NCI-H2029 (cell line): ENCODE measurements at regions not wholly inside any gene's neighbourhood (a gene's known extent, or its start where the extent isn't known, plus 50 kb on each side); places are given as distances from the start of the nearest gene placed in this dataset.
"Not testable (repeated sequence)": the region's sequence is repeated elsewhere in the genome, so short reads cannot be mapped to it uniquely, and the experiment has no call there.

ENCODE experiments used
- DNase-seq: peaks from one replicate; lab custom pipeline; 2025; lab: John Stamatoyannopoulos, UW

DNA sequence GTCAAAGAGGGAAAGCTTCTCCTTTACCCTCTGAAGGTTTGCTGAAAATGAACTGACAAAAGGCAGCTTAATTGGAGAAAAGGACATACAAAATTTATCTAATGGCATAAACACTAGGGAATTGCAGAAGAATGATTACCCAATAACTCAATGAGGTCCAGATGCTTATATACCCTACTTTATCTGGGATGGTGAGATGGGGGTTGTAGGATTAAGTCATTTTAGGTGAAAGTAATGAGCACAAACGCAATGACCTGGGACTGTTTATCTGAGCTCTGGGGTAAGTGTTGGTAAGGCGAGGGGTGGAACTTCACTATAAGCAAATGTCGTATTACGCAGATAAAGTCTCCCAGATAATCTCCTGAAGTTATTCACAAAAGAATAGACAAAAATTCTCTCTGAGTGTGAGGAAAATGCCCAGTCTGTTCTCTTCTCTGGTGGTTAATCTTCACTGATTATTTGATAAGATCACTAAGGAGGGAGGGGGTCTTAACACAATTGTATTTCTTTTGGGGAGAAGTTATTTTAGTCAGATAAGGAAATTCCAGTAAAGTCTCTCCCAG, 1067.8 kb downstream of the DNAJB9 start:
- no peak for DNase-seq

DNA sequence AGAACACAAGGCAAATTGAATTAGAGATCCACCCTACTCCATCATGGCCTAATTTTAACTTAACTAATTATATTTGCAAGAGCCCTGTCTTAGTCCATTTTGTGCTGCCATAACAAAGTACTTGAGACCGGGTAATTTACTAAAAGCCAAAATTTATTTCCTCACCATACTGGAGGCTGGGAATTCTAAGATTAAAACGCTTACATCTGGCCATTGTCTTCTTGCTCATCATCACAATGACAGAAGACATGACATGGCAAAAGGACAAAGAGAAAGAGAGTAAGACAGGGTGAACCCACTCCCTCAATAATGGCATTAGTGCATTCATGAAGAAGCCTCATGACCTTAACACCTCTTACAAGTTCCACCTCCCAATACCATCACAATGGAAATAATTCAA, 1068.6 kb downstream of the DNAJB9 start:
- no peak for DNase-seq

- no peak for DNase-seq
Observed at GRCh38 chr7:109639561-109639960, 1069.9 kb downstream of the DNAJB9 start.

DNA sequence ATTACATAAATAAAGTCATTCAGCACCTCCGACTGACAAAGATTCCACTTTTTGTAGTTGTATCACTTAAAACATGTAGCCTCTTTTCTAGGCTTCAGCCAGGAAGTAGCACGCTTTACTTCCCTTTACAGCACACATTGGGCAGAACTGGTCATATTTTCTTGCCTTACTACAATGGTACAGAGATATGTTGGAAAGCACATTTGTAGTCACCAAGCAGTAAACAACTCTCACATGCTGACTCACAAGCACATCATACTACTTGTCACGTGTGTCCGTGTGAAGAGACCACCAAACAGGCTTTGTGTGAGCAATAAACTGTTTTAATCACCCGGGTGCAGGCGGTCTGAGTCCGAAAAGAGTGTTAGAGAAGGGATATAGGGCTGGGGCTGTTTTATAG, 1071.8 kb downstream of the DNAJB9 start:
- no peak for DNase-seq

DNA sequence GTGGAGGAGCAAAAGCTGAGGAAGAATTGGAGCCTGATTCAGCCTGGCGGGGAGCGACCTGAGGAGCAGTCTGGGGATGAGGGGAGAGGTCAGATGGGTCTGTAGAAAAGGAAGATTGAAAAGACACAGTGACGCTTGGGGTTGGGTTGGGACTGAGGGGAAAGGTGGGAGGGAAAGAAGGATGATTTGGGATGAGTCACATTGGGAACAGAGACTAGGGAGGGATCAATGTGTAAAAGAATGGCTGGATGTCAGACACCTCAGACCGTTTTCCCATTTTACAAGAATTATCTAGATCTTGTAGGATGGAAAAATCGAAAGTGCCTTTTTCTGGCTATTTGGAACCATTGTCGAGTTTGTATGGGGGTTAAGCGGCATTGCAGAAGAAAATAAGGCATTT, 1076.5 kb downstream of the DNAJB9 start:
- DNase-seq, result no peak

- DNase-seq, result not testable (repeated sequence)
Observed at GRCh38 chr7:109646594-109646993, 1076.9 kb downstream of the DNAJB9 start.

GRCh38 chr7:109647263-109647662, 1077.6 kb downstream of the DNAJB9 start:
- DNase-seq, result not testable (repeated sequence)

DNA sequence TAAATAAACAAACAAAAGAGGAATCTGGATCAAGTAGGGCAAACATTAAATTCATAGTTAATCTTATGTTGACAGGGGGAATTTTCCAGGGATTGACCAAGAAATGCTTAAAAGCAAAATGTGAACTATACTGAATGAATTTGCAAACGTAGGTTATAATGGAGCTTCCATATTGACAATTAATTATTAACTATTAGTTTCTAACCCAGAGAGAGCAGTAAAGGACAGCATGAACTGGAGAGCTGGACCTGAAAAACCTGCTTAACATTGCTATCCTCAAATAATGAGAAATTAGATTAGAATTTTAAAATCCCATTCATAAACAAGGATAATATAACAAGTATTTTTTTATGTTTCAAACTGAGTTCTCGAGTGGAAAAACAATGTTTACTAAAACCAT, 1089.6 kb downstream of the DNAJB9 start:
- no peak for DNase-seq

- DNase-seq, result no peak
Observed at GRCh38 chr7:109660401-109660800, 1090.7 kb downstream of the DNAJB9 start.

DNA sequence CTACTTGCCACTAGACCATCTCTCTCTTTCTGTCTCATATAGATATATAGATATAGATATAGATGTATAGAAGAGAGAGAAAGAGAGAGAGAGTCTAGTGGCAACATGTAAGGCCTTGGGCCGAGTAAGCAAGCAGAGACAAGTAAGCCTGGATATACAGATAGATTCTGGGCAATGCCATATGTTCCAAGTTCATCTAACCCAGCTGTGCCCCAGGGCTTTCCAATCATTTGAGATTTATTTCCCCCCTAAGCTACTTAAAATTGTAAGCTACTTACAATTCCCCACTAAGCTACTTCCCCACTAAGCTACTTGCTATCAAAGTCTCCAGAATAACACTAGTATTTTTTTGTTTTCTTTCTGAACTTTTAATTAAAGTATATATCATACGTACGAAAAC, 1094.1 kb downstream of the DNAJB9 start:
- no peak for DNase-seq

GRCh38 chr7:109687269-109687668, 1117.6 kb downstream of the DNAJB9 start:
- DNase-seq, result not testable (repeated sequence)

- not testable (repeated sequence) for DNase-seq
Observed at GRCh38 chr7:109692613-109693012, 1122.9 kb downstream of the DNAJB9 start.

- DNase-seq, result no peak
Observed at GRCh38 chr7:109694149-109695071, 1124.7 kb downstream of the DNAJB9 start.

DNA sequence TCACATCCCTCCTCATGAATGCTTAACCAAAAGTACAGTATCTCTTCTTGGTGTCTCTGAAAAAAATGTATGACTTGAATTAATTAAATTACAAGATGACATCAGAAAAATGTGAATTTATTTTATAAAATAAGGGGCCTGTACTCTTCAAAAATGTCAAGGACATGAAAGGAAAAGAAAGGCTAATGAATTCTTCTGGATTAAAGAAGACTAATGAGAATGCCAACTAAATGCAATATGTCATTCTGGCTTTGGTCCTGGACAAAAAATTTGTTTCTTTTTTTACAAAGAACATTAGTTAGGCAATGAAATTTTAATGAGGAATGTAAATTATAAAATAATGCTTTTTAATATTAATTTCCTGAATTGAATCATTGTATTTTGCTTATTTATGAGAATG, 1125.7 kb downstream of the DNAJB9 start:
- DNase-seq, result no peak

GRCh38 chr7:109696723-109697122, 1127.0 kb downstream of the DNAJB9 start:
- no peak for DNase-seq

- DNase-seq, result no peak
Observed at GRCh38 chr7:109699661-109700060, 1130.0 kb downstream of the DNAJB9 start.

- no peak for DNase-seq
Observed at GRCh38 chr7:109713366-109713765, 1143.7 kb downstream of the DNAJB9 start.

- DNase-seq, result not testable (repeated sequence)
Observed at GRCh38 chr7:109719359-109719758, 1149.7 kb downstream of the DNAJB9 start.

GRCh38 chr7:109734601-109735000, 1164.9 kb downstream of the DNAJB9 start:
- no peak for DNase-seq

DNA sequence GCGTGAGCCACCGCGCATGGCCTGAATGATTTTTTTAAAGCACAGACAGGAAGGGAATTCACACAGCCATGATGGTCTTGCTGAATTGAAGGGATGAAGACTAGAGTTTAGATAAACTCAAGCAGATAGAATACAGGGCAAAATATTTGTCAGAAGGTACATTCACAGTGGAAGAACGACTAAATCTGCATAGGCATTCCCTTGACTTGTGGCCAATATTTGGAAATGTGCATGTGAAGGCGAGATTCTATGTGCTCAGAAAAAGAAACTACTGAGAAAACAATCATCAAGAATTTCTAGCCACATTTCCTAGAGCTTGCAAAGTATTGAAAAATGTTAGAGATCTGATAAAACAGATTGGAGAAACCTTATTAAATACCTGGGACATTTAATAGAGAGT, 1166.2 kb downstream of the DNAJB9 start:
- DNase-seq, result no peak

GRCh38 chr7:109745677-109746410, 1176.2 kb downstream of the DNAJB9 start:
- no peak for DNase-seq

DNA sequence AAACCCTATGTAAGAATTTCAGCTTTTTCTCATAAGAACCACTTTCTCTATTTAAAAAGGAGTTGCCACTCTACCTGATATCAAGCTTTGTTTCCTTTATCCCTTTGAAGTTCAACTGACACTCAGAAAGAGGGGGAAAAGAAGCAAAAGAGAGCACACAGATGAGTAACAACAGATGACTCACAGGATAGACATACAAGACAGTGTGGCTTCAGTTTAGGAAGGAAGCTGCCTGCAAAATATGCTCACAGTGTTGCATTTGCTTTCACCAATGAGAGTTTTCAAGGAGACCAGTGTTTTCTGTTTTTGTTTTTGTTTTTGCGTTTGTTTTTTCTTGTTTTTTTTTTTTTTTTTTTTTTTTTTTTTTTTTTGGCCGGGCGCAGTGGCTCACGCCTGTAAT, 1181.6 kb downstream of the DNAJB9 start:
- DNase-seq, result no peak

DNA sequence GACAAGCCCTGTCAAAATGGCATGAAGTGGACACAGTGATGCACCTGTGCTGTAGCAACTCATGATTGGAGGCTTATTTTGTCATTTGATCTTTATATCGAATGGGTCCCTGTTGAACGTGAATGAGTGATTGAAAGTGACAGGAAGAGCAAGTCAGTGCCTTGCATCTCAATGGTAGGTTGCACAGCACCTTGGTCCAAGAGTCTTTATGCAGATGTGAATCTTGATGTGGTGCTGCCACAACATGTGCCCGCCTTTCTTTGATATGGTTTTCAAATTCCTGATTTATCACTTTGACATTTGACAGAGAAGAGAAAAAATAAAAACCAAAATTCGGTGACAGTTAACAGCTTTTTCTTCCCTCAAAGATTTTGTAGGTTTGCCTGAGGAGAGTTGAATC, 1182.4 kb downstream of the DNAJB9 start:
- no peak for DNase-seq
